ENCODE measurements at regions not wholly inside any gene's neighbourhood (a gene's known extent, or its start where the extent isn't known, plus 50 kb on each side); places are given as distances from the start of the nearest gene placed in this dataset.

DNA sequence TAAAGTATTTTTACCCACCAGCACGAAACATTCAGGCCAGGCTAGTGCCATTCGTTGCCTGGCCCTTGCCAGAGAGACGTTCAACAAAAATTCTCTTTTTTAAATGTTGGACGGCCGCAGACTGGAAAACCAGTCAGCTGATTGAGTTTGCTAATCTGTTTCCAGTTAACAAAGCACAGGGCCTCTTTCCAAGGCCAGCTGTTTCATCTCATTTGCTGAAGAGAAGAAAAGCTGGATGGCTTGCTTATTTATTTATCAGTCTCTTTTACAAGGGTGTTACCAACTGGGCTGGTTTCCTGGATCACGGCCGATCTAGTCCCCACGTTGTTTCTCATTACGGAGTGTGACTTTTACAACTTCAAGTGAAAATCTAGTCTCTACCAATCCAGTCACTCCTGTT is 418.7 kb upstream of the DYNLRB2 start:
- H3K9me3 ChIP-seq (ENCODE audit: control insufficient read depth, insufficient read depth, low read depth, low read length), result no peaks in the 10 kb centered on the region
- no peaks in the 10 kb centered on the region for H3K27me3 ChIP-seq (ENCODE audit: control insufficient read depth, insufficient read depth, low read length)
- TF ChIP-seq, protein P1, sequence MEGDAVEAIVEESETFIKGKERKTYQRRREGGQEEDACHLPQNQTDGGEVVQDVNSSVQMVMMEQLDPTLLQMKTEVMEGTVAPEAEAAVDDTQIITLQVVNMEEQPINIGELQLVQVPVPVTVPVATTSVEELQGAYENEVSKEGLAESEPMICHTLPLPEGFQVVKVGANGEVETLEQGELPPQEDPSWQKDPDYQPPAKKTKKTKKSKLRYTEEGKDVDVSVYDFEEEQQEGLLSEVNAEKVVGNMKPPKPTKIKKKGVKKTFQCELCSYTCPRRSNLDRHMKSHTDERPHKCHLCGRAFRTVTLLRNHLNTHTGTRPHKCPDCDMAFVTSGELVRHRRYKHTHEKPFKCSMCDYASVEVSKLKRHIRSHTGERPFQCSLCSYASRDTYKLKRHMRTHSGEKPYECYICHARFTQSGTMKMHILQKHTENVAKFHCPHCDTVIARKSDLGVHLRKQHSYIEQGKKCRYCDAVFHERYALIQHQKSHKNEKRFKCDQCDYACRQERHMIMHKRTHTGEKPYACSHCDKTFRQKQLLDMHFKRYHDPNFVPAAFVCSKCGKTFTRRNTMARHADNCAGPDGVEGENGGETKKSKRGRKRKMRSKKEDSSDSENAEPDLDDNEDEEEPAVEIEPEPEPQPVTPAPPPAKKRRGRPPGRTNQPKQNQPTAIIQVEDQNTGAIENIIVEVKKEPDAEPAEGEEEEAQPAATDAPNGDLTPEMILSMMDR (IDR thresholded peaks at IDR 0.05), result no peak
- TF ChIP-seq TCF7L2 (IDR thresholded peaks at IDR 0.05; ENCODE audit: low read depth, low read length) (no peak), POLR2AphosphoS5 (IDR thresholded peaks at IDR 0.05; ENCODE audit: low read depth, low read length) (no peak), SIN3A (IDR thresholded peaks at IDR 0.05; ENCODE audit: borderline replicate concordance, insufficient read depth, low read depth, low read length) (no peak)
- TF ChIP-seq, protein P2, sequence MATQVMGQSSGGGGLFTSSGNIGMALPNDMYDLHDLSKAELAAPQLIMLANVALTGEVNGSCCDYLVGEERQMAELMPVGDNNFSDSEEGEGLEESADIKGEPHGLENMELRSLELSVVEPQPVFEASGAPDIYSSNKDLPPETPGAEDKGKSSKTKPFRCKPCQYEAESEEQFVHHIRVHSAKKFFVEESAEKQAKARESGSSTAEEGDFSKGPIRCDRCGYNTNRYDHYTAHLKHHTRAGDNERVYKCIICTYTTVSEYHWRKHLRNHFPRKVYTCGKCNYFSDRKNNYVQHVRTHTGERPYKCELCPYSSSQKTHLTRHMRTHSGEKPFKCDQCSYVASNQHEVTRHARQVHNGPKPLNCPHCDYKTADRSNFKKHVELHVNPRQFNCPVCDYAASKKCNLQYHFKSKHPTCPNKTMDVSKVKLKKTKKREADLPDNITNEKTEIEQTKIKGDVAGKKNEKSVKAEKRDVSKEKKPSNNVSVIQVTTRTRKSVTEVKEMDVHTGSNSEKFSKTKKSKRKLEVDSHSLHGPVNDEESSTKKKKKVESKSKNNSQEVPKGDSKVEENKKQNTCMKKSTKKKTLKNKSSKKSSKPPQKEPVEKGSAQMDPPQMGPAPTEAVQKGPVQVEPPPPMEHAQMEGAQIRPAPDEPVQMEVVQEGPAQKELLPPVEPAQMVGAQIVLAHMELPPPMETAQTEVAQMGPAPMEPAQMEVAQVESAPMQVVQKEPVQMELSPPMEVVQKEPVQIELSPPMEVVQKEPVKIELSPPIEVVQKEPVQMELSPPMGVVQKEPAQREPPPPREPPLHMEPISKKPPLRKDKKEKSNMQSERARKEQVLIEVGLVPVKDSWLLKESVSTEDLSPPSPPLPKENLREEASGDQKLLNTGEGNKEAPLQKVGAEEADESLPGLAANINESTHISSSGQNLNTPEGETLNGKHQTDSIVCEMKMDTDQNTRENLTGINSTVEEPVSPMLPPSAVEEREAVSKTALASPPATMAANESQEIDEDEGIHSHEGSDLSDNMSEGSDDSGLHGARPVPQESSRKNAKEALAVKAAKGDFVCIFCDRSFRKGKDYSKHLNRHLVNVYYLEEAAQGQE (IDR thresholded peaks at IDR 0.05; ENCODE audit: insufficient read depth in 1 of 2, low read depth in 2 of 2, low read length in 1 of 2), result no peak
- H3K36me3 ChIP-seq (ENCODE audit: control insufficient read depth, insufficient read depth, low read length), result no peaks in the 10 kb centered on the region
- ATAC-seq (no peak), DNase-seq (ENCODE audit: low read depth, low spot score) (no peak)
- no peak overlapping the region for H3K27ac ChIP-seq (ENCODE audit: low read length)
- intact Hi-C loops (cut with micrococcal nuclease; ENCODE audit: unreplicated experiment), result no loop called here
- H3K4me3 ChIP-seq (ENCODE audit: low read depth in 2 of 2, low read length in 2 of 2), result no peak overlapping the region
- no TSS peak for BruUV-seq (replicated peaks)
- H3K4me1 ChIP-seq (ENCODE audit: control insufficient read depth, insufficient read depth, low read length), result no peaks in the 10 kb centered on the region
- ChIA-PET POLR2A (no interaction called here), CTCF (no interaction called here)
- in situ Hi-C loops (cut with HindIII; ENCODE audit: low pct_unique_long_range_greater_than_20kb, low sequenced_read_pairs), result no loop called here

DNA sequence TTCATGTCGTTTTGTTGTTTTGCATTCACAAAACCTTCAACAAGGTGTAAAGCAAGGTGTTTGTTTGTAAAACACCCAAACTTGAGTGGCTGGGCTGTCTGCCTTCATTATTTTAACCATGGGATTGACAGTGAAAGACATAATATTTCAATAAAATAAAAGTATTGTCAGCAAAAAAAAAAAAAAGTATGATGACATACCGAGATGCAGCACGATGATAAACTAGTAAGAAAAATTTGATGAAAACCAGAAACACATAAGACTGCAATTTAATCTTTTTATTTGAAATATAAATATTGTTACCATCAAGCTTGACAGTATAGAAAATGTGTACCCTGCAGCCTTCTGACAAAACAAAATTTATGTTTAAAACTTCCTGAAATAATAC is 419.3 kb upstream of the DYNLRB2 start:
- Histone ChIP-seq H3K4me3 (ENCODE audit: low read depth in 2 of 2, low read length in 2 of 2) (no peak overlapping the region), H3K27me3 (ENCODE audit: control insufficient read depth, insufficient read depth, low read length) (no peaks in the 10 kb centered on the region), H3K9me3 (ENCODE audit: control insufficient read depth, insufficient read depth, low read depth, low read length) (no peaks in the 10 kb centered on the region), H3K4me1 (ENCODE audit: control insufficient read depth, insufficient read depth, low read length) (no peaks in the 10 kb centered on the region), H3K36me3 (ENCODE audit: control insufficient read depth, insufficient read depth, low read length) (no peaks in the 10 kb centered on the region), H3K27ac (ENCODE audit: low read length) (no peak overlapping the region)
- ChIA-PET POLR2A (no interaction called here), CTCF (no interaction called here)
- ATAC-seq (no peak), DNase-seq (ENCODE audit: low read depth, low spot score) (no peak)
- intact Hi-C loops (cut with micrococcal nuclease; ENCODE audit: unreplicated experiment), result no loop called here
- TF ChIP-seq, protein P1 (IDR thresholded peaks at IDR 0.05), result no peak
- TF ChIP-seq, protein P2 (IDR thresholded peaks at IDR 0.05; ENCODE audit: insufficient read depth in 1 of 2, low read depth in 2 of 2, low read length in 1 of 2), result no peak
- TF ChIP-seq SIN3A (IDR thresholded peaks at IDR 0.05; ENCODE audit: borderline replicate concordance, insufficient read depth, low read depth, low read length) (no peak), POLR2AphosphoS5 (IDR thresholded peaks at IDR 0.05; ENCODE audit: low read depth, low read length) (no peak), TCF7L2 (IDR thresholded peaks at IDR 0.05; ENCODE audit: low read depth, low read length) (no peak)
- in situ Hi-C loops (cut with HindIII; ENCODE audit: low pct_unique_long_range_greater_than_20kb, low sequenced_read_pairs), result no loop called here
- BruUV-seq (replicated peaks), result no TSS peak
